ENCODE measurements at regions not wholly inside any gene's neighbourhood (a gene's known extent, or its start where the extent isn't known, plus 50 kb on each side); places are given as distances from the start of the nearest gene placed in this dataset.
"Not testable (repeated sequence)": the region's sequence is repeated elsewhere in the genome, so short reads cannot be mapped to it uniquely, and the experiment has no call there.

GRCh38 chr4:63965875-63966274 is 443.4 kb downstream of the TECRL start:
- no peak overlapping the region for H3K4me3 Mint-ChIP-seq
- no peak overlapping the region for H3K27ac ChIP-seq (ENCODE audit: low read depth, low read length)
- no peaks in the 10 kb centered on the region for H3K9me3 Mint-ChIP-seq
- H3K9ac ChIP-seq (ENCODE audit: extremely low read depth, low read length, poor library complexity, severe bottlenecking): no peak overlapping the region
- H3K4me1 ChIP-seq (ENCODE audit: control insufficient read depth, insufficient read depth, low read length): no peaks in the 10 kb centered on the region
- no peak overlapping the region for H3K27ac Mint-ChIP-seq
- H3K4me1 Mint-ChIP-seq: no peaks in the 10 kb centered on the region
- no peaks in the 10 kb centered on the region for H3K36me3 Mint-ChIP-seq (ENCODE audit: low read depth)
- no peak overlapping the region for H3K4me3 ChIP-seq (ENCODE audit: low read length)
- 83 to 100% methylated on average over 1 of the region's 2 CpGs for WGBS, 2 experiments (ENCODE audit: insufficient coverage in 1 of 2, insufficient read length in 1 of 2)
- H3K36me3 ChIP-seq (ENCODE audit: control insufficient read depth, insufficient read depth, low read length): no peaks in the 10 kb centered on the region
- TF ChIP-seq CTCF (conservative IDR thresholded peaks at IDR 0.05): no peak
- no peak for DNase-seq
- no peaks in the 10 kb centered on the region for H3K27me3 Mint-ChIP-seq (ENCODE audit: insufficient read depth)
- no peaks in the 10 kb centered on the region for H3K27me3 ChIP-seq (ENCODE audit: control insufficient read depth, insufficient read depth, low read length, poor library complexity, severe bottlenecking)
- no peaks in the 10 kb centered on the region for H3K9me3 ChIP-seq (ENCODE audit: control insufficient read depth, low read length)

GRCh38 chr4:63942706-63943286 is 466.5 kb downstream of the TECRL start:
- not testable (repeated sequence) for H3K27me3 Mint-ChIP-seq (ENCODE audit: insufficient read depth); H3K9ac ChIP-seq (ENCODE audit: extremely low read depth, low read length, poor library complexity, severe bottlenecking); H3K4me3 Mint-ChIP-seq; H3K4me1 ChIP-seq (ENCODE audit: control insufficient read depth, insufficient read depth, low read length); H3K27ac ChIP-seq (ENCODE audit: low read depth, low read length); H3K9me3 ChIP-seq (ENCODE audit: control insufficient read depth, low read length); H3K36me3 ChIP-seq (ENCODE audit: control insufficient read depth, insufficient read depth, low read length); H3K36me3 Mint-ChIP-seq (ENCODE audit: low read depth); H3K27me3 ChIP-seq (ENCODE audit: control insufficient read depth, insufficient read depth, low read length, poor library complexity, severe bottlenecking); H3K27ac Mint-ChIP-seq; H3K4me3 ChIP-seq (ENCODE audit: low read length); H3K9me3 Mint-ChIP-seq
- peaks cover 15% of the 10 kb centered on the region for H3K4me1 Mint-ChIP-seq
- WGBS, 2 experiments (ENCODE audit: insufficient coverage in 1 of 2, insufficient read length in 1 of 2): 80 to 95% methylated on average over 6 to 38 of the region's 38 CpGs
- peak; percentile 47 for DNase-seq

DNA sequence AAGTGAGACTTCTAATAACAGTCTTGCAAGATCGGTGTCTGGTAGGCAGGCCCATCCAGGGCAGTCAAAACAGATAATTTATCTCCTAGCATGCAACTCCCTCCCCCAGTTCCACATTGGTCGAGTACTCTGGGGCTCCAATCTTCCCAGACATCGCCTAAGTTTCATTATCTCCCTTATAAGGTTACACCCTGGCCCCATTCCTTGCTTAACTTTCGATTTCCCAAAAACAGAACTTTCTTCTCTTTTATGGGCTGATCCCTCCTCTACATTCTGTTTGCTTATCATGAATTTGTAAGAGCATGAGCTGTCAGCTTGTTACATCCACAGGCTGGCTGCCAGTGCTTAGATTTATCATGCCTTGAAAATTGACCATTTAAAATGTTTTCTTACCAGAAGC is 471.3 kb downstream of the TECRL start:
- H3K4me1 Mint-ChIP-seq: peaks cover 15% of the 10 kb centered on the region
- no peak overlapping the region for H3K27ac Mint-ChIP-seq
- H3K4me3 Mint-ChIP-seq: no peak overlapping the region

More for the DNA sequence above, 471.3 kb downstream of the TECRL start:
- Histone ChIP-seq H3K27me3 (ENCODE audit: control insufficient read depth, insufficient read depth, low read length, poor library complexity, severe bottlenecking) (no peaks in the 10 kb centered on the region), H3K9me3 (ENCODE audit: control insufficient read depth, low read length) (no peaks in the 10 kb centered on the region), H3K4me1 (ENCODE audit: control insufficient read depth, insufficient read depth, low read length) (peaks cover 6% of the 10 kb centered on the region), H3K4me3 (ENCODE audit: low read length) (no peak overlapping the region), H3K9ac (ENCODE audit: extremely low read depth, low read length, poor library complexity, severe bottlenecking) (no peak overlapping the region), H3K27ac (ENCODE audit: low read depth, low read length) (no peak overlapping the region), H3K36me3 (ENCODE audit: control insufficient read depth, insufficient read depth, low read length) (no peaks in the 10 kb centered on the region)
- WGBS, 2 experiments (ENCODE audit: insufficient coverage in 1 of 2, insufficient read length in 1 of 2): 93 to 94% methylated on average over 4 of the region's 4 CpGs
- no peaks in the 10 kb centered on the region for H3K27me3 Mint-ChIP-seq (ENCODE audit: insufficient read depth)
- TF ChIP-seq CTCF (conservative IDR thresholded peaks at IDR 0.05): no peak
- no peaks in the 10 kb centered on the region for H3K36me3 Mint-ChIP-seq (ENCODE audit: low read depth)
- DNase-seq: no peak
- H3K9me3 Mint-ChIP-seq: peaks cover 5% of the 10 kb centered on the region
